ENCODE measurements at regions not wholly inside any gene's neighbourhood (a gene's known extent, or its start where the extent isn't known, plus 50 kb on each side); places are given as distances from the start of the nearest gene placed in this dataset.

DNA sequence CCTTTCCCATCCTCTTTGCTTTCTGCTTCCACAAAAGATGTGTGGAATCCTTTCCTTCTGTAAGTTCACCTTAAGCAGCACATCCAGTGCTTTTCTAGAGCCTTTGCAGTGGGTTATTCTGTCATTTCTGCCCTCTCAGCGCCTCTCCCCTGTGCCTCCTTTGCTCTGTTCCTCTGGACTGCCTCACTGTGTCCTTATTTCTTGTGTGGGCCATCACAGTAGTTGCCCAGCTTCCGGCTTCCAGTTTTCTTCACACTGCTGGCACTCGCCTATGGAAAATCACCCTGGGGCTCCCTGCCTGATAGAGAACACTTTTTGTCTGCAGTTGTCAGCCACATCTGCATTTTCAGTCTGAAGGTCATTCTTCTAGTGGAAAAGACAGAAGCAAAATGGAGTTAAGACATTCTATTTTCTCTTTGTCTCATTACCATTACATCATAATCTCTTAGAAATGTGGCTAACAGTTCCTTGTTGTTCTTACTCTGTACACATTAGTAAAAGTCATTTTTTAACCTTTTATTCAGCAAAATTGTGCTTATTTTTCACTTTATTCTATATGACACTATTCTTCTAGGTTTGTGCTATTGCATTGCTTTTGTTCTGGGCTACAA lies 64.1 kb upstream of the ZNF608 start:
- no peak for ATAC-seq
- no peaks in the 10 kb centered on the region for H3K36me3 ChIP-seq (replicated peaks in 1 of 2; ENCODE audit: control insufficient read depth in 1 of 2, insufficient read depth in 2 of 2, low read length in 2 of 2)
- CTCF ChIA-PET (ENCODE audit: low intra/inter-chr PET ratio, low total read pairs), result no interaction called here
- H3K4me3 ChIP-seq (replicated peaks in 1 of 3; ENCODE audit: insufficient read depth in 1 of 3, low read depth in 2 of 3, low read length in 3 of 3), result no peak overlapping the region
- 11% methylated on average over 3 of the region's 3 CpGs for WGBS (ENCODE audit: low lambda C conversion rate)
- no TSS peak for BruUV-seq (replicated peaks)
- no peak for DNase-seq (ENCODE audit: low spot score)
- no peaks in the 10 kb centered on the region for H3K79me2 ChIP-seq (ENCODE audit: insufficient read depth, low read length)
- in situ Hi-C loops (cut with HindIII; ENCODE audit: extremely low pct_ligation_motif_present, low pct_unique_long_range_greater_than_20kb) (no loop called here), intact Hi-C loops (cut with micrococcal nuclease; ENCODE audit: unreplicated experiment) (no loop called here)
- peaks cover 16% of the 10 kb centered on the region for H3K4me1 ChIP-seq (ENCODE audit: insufficient read depth, low read length)
- POLR2A ChIA-PET, result no interaction called here
- no peak overlapping the region for H3K27ac ChIP-seq (ENCODE audit: extremely low read length, insufficient read depth, low read length)
- peaks cover 0 to 2% of the 10 kb centered on the region in 2 experiments; a peak in 1 of 5 replicates for H3K27me3 ChIP-seq (ENCODE audit: control insufficient read depth in 1 of 2, insufficient read depth in 2 of 2, low read length in 2 of 2)
- no peak overlapping the region for H3K4me2 ChIP-seq (ENCODE audit: low read depth, low read length)
- H3K9ac ChIP-seq (ENCODE audit: insufficient read depth, low read depth, low read length), result no peak overlapping the region
- no peak overlapping the region for H2AFZ ChIP-seq (ENCODE audit: low read length)
- no peak for FAIRE-seq
- no peaks in the 10 kb centered on the region for H3K9me3 ChIP-seq (ENCODE audit: low read length)
- H4K20me1 ChIP-seq (ENCODE audit: insufficient read depth, low read length), result no peaks in the 10 kb centered on the region
- TF ChIP-seq SOX5 (CRISPR knock-in tag; IDR thresholded peaks at IDR 0.05; ENCODE audit: borderline replicate concordance) (no peak), XRCC5 (optimal IDR thresholded peaks at IDR 0.05; ENCODE audit: low read length) (no peak), JUND (CRISPR knock-in tag; IDR thresholded peaks at IDR 0.05) (no peak), KDM1A (CRISPR knock-in tag; IDR thresholded peaks at IDR 0.05) (no peak)
- TF ChIP-seq, protein P1, sequence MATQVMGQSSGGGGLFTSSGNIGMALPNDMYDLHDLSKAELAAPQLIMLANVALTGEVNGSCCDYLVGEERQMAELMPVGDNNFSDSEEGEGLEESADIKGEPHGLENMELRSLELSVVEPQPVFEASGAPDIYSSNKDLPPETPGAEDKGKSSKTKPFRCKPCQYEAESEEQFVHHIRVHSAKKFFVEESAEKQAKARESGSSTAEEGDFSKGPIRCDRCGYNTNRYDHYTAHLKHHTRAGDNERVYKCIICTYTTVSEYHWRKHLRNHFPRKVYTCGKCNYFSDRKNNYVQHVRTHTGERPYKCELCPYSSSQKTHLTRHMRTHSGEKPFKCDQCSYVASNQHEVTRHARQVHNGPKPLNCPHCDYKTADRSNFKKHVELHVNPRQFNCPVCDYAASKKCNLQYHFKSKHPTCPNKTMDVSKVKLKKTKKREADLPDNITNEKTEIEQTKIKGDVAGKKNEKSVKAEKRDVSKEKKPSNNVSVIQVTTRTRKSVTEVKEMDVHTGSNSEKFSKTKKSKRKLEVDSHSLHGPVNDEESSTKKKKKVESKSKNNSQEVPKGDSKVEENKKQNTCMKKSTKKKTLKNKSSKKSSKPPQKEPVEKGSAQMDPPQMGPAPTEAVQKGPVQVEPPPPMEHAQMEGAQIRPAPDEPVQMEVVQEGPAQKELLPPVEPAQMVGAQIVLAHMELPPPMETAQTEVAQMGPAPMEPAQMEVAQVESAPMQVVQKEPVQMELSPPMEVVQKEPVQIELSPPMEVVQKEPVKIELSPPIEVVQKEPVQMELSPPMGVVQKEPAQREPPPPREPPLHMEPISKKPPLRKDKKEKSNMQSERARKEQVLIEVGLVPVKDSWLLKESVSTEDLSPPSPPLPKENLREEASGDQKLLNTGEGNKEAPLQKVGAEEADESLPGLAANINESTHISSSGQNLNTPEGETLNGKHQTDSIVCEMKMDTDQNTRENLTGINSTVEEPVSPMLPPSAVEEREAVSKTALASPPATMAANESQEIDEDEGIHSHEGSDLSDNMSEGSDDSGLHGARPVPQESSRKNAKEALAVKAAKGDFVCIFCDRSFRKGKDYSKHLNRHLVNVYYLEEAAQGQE (IDR thresholded peaks at IDR 0.05; ENCODE audit: borderline replicate concordance in 1 of 2, low read depth in 1 of 2, low read length in 2 of 2), result no peak
- TF ChIP-seq, protein P2, sequence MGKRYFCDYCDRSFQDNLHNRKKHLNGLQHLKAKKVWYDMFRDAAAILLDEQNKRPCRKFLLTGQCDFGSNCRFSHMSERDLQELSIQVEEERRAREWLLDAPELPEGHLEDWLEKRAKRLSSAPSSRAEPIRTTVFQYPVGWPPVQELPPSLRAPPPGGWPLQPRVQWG (CRISPR knock-in tag; IDR thresholded peaks at IDR 0.05; ENCODE audit: borderline replicate concordance, low read depth), result no peak

All from HepG2 (cell line).